ENCODE measurements at regions not wholly inside any gene's neighbourhood (a gene's known extent, or its start where the extent isn't known, plus 50 kb on each side); places are given as distances from the start of the nearest gene placed in this dataset.

DNA sequence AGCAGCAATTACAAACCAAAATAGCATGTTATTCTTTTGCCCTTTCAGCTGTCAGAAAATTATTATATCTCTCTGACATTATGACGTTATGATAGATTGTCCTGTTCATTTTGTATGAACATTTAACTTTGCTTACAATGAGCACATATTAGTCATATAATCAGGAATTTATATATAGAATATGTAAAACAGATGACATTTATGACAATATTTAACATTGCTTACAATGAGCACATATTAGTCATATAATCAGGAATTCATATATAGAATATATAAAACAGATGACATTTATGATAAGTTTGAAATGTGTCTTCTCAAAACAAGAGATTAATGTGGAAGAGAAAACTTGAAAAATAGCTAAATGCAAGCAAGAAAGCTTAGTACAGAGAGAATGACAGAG, 1180.2 kb downstream of the CDH12 start:
- intact Hi-C loops (cut with DNase I; ENCODE audit: low total_unique reads): no loop called here

DNA sequence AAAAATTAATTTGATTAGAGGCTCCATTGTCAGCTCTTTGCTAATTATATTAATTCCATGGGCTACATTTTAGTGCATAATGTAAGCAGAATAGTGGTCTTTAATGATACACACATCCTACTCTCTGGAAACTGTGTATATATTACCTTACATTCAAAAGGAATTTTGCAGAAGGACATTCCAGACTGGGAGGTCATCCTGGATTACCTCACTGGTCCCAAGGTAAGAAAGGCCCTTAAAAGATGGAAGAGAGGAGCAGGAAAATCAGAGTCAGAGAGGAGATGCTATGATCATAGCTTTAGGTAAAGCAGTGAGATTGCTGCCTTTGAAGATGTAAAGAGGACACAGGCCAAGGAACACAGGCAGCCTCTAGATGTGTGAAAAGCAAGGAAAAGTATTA, 1180.8 kb downstream of the CDH12 start:
- TF ChIP-seq, protein P1, sequence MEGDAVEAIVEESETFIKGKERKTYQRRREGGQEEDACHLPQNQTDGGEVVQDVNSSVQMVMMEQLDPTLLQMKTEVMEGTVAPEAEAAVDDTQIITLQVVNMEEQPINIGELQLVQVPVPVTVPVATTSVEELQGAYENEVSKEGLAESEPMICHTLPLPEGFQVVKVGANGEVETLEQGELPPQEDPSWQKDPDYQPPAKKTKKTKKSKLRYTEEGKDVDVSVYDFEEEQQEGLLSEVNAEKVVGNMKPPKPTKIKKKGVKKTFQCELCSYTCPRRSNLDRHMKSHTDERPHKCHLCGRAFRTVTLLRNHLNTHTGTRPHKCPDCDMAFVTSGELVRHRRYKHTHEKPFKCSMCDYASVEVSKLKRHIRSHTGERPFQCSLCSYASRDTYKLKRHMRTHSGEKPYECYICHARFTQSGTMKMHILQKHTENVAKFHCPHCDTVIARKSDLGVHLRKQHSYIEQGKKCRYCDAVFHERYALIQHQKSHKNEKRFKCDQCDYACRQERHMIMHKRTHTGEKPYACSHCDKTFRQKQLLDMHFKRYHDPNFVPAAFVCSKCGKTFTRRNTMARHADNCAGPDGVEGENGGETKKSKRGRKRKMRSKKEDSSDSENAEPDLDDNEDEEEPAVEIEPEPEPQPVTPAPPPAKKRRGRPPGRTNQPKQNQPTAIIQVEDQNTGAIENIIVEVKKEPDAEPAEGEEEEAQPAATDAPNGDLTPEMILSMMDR (IDR thresholded peaks at IDR 0.05): no peak
- H3K27ac ChIP-seq: no peak overlapping the region
- no peak for DNase-seq
- intact Hi-C loops (cut with DNase I; ENCODE audit: low total_unique reads): no loop called here
- no peaks in the 10 kb centered on the region for H3K9me3 ChIP-seq
- H3K4me1 ChIP-seq: no peaks in the 10 kb centered on the region
- no peak overlapping the region for H3K4me3 ChIP-seq
- H3K27me3 ChIP-seq: no peaks in the 10 kb centered on the region
- no peaks in the 10 kb centered on the region for H3K36me3 ChIP-seq

More for the DNA sequence above, 1180.2 kb downstream of the CDH12 start:
- no peaks in the 10 kb centered on the region for H3K36me3 ChIP-seq
- H3K4me1 ChIP-seq: no peaks in the 10 kb centered on the region
- H3K27ac ChIP-seq: no peak overlapping the region
- no peak overlapping the region for H3K4me3 ChIP-seq
- no peaks in the 10 kb centered on the region for H3K9me3 ChIP-seq
- H3K27me3 ChIP-seq: no peaks in the 10 kb centered on the region
- DNase-seq: no peak
- TF ChIP-seq, protein P1 (IDR thresholded peaks at IDR 0.05): no peak

DNA sequence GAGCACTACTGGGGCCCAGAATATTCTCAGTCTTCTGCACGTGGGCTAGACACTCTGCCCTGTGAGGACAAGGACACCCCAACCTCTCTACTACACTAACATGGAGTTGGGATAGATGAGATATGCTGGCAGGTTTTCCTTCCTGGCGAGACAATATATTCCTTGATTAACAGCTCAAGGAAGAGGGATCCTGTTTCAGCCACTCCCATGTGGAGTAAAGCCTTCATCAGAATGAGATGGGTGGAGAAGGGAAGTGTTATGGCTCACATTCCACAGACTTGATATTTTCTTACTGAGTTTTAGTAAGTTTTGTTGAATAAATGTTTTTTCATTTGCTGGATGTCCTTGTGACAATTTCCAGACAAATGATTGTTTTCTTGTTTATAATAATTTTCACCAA, 1187.6 kb downstream of the CDH12 start:
- Histone ChIP-seq H3K27me3 (no peaks in the 10 kb centered on the region), H3K9me3 (no peaks in the 10 kb centered on the region), H3K4me3 (no peak overlapping the region), H3K36me3 (no peaks in the 10 kb centered on the region), H3K27ac (no peak overlapping the region), H3K4me1 (no peaks in the 10 kb centered on the region)
- no peak for DNase-seq
- intact Hi-C loops (cut with DNase I; ENCODE audit: low total_unique reads): no loop called here
- TF ChIP-seq, protein P1 (IDR thresholded peaks at IDR 0.05): no peak

DNA sequence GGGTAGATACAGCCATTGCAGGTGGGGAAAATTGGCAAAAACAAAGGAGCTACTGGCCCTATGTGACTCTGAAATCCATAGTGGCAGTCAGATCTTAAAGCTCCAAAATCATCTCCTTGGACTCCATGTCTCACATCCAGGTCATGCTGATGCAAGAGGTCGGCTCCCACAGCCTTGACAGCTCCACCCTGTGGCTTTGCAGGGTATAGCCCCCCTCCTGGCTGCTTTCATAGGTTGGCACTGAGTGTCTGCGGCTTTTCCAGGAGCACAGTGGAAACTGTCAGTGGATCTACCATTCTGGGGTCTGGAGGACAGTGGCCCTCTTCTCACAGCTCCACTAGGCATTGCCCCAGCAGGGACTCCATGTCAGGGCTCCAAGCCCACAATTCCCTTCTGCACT, 1190.1 kb downstream of the CDH12 start:
- no peaks in the 10 kb centered on the region for H3K27me3 ChIP-seq
- DNase-seq: no peak
- no peaks in the 10 kb centered on the region for H3K9me3 ChIP-seq
- intact Hi-C loops (cut with DNase I; ENCODE audit: low total_unique reads): no loop called here
- no peak overlapping the region for H3K27ac ChIP-seq
- H3K4me3 ChIP-seq: no peak overlapping the region
- H3K4me1 ChIP-seq: no peaks in the 10 kb centered on the region
- TF ChIP-seq, protein P1 (IDR thresholded peaks at IDR 0.05): no peak
- H3K36me3 ChIP-seq: no peaks in the 10 kb centered on the region

DNA sequence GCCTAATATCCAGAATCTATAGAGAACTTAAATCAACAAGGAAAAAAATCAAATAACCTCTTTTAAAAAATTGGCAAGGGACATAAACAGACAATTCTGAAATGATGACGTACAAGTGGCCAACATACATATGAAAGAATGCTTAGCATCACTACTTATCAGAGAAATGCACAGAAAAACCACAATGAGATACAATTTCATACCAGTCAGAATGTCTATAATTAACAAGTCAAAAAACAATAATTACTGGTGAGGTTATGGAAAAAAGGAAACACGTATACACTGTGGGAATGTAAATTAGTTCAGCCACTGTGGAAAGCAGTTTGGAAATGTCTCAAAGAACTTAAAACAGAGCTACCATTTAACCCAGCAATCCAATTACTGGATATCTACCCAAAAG, 1192.0 kb downstream of the CDH12 start:
- no peaks in the 10 kb centered on the region for H3K27me3 ChIP-seq
- no peak for DNase-seq
- intact Hi-C loops (cut with DNase I; ENCODE audit: low total_unique reads): no loop called here

More for the DNA sequence above, 1192.0 kb downstream of the CDH12 start:
- no peaks in the 10 kb centered on the region for H3K4me1 ChIP-seq
- H3K9me3 ChIP-seq: no peaks in the 10 kb centered on the region
- TF ChIP-seq, protein P1 (IDR thresholded peaks at IDR 0.05): no peak
- no peaks in the 10 kb centered on the region for H3K36me3 ChIP-seq
- no peak overlapping the region for H3K4me3 ChIP-seq
- no peak overlapping the region for H3K27ac ChIP-seq

All from tibial artery (tissue), 4 donors.